Panc1 (cell line): ENCODE measurements at regions not wholly inside any gene's neighbourhood (a gene's known extent, or its start where the extent isn't known, plus 50 kb on each side); places are given as distances from the start of the nearest gene placed in this dataset.

Source experiments
- ATAC-seq: fragments of 200-7000 bp; cut with Tn5 transposase; 2 replicates; pipeline ENCODE4 v1.9.1; 2020; ENCODE audit warnings: mild to moderate bottlenecking, moderate library complexity
- BruUV-seq: library from RNA; stranded (reverse); fragments of 400-500 nt; replicated peaks from 2 replicates; lab custom pipeline; 2021; lab: Mats Ljungman, UMichigan
- CTCF ChIA-PET: fragments of 300-600 bp; sonication (Branson Sonifier 250); formaldehyde crosslinking; loops from one replicate; lab custom pipeline; 2022; ENCODE audit warnings: antibody characterized with exemption; lab: Charles Lee
- POLR2A ChIA-PET: fragments of 300-600 bp; sonication (Branson Sonifier 250); formaldehyde crosslinking; loops from one replicate; lab custom pipeline; 2022; ENCODE audit warnings: antibody characterized with exemption; lab: Charles Lee
- DNase-seq: peaks from one replicate; pipeline ENCODE4 v3.0.0-alpha.2; 2010; ENCODE audit warnings: low read depth, low spot score
- H3K27ac ChIP-seq: 2 replicates; pipeline ENCODE4 v1.5.1; 2011; ENCODE audit warnings: mild to moderate bottlenecking, low read length, inconsistent platforms
- H3K27me3 ChIP-seq: fragments of 200-500 bp; sonication (Bioruptor generic); 2 replicates; pipeline ENCODE4 v1.6.0; 2014; ENCODE audit warnings: low read length, inconsistent platforms; ENCODE audit not compliant: control insufficient read depth, insufficient read depth
- H3K36me3 ChIP-seq: fragments of 200-500 bp; sonication (Bioruptor generic); 2 replicates; pipeline ENCODE4 v1.5.1; 2014; ENCODE audit warnings: inconsistent platforms, mild to moderate bottlenecking, low read length, moderate library complexity; ENCODE audit not compliant: control insufficient read depth, insufficient read depth
- H3K4me1 ChIP-seq: 2 replicates; pipeline ENCODE4 v1.5.1; 2011; ENCODE audit warnings: inconsistent platforms, mild to moderate bottlenecking, low read length, moderate library complexity; ENCODE audit not compliant: control insufficient read depth, insufficient read depth
- H3K4me3 ChIP-seq, 2 experiments: 2 replicates each; pipeline ENCODE4 v1.5.1; 2011 to 2012; ENCODE audit warnings: low read depth in 2 of 2, low read length in 2 of 2, mild to moderate bottlenecking in 2 of 2, inconsistent platforms in 1 of 2, moderate library complexity in 1 of 2
- H3K9me3 ChIP-seq: fragments of 200-500 bp; sonication (Bioruptor generic); 2 replicates; pipeline ENCODE4 v1.5.1; 2014; ENCODE audit warnings: low read depth, mild to moderate bottlenecking, inconsistent platforms, low read length, moderate library complexity; ENCODE audit not compliant: control insufficient read depth, insufficient read depth
- CTCF ChIP-seq: fragments of 450-650 bp; IDR thresholded peaks from 2 replicates; pipeline ENCODE4 v1.5.1; 2017; ENCODE audit warnings: mild to moderate bottlenecking
- POLR2AphosphoS5 ChIP-seq: IDR thresholded peaks from 2 replicates; pipeline ENCODE4 v1.6.1; 2012; ENCODE audit warnings: mild to moderate bottlenecking, low read depth, low read length, moderate library complexity
- REST ChIP-seq, 2 experiments: IDR thresholded peaks; 2 replicates each; pipeline ENCODE4 v1.6.1; 2011 to 2012; ENCODE audit warnings: low read depth in 2 of 2, control low read depth in 1 of 2, low read length in 1 of 2, mild to moderate bottlenecking in 1 of 2, moderate library complexity in 1 of 2; ENCODE audit not compliant: insufficient read depth in 1 of 2
- SIN3A ChIP-seq: IDR thresholded peaks from 2 replicates; pipeline ENCODE4 v1.6.1; 2012; ENCODE audit warnings: low read depth, mild to moderate bottlenecking, low read length, moderate library complexity, borderline replicate concordance; ENCODE audit not compliant: insufficient read depth
- TCF7L2 ChIP-seq: IDR thresholded peaks from 2 replicates; pipeline ENCODE4 v1.6.1; 2011; ENCODE audit warnings: mild to moderate bottlenecking, low read depth, low read length, inconsistent platforms
- in situ Hi-C: cut with HindIII; loops from 2 replicates; pipeline ENCODE4 v1.10.0; 2016; ENCODE audit warnings: low sequenced_read_pairs, low pct_unique_long_range_greater_than_20kb
- intact Hi-C: fragments of 100-400 bp; cut with micrococcal nuclease; formaldehyde crosslinking; loops from one replicate; pipeline ENCODE4 v1.10.0; 2022; ENCODE audit not compliant: unreplicated experiment

- no peak overlapping the region for H3K4me3 ChIP-seq
- CTCF ChIA-PET: no interaction called here
- in situ Hi-C loops: no loop called here
These were observed 53.7 kb downstream of the RPS12 start for GRCh38 chr6:132868057-132868456.

GRCh38 chr6:132872923-132873322 lies 58.6 kb downstream of the RPS12 start:
- no peak for ATAC-seq
- no peak overlapping the region for H3K4me3 ChIP-seq
- BruUV-seq: no TSS peak
- H3K27me3 ChIP-seq: no peaks in the 10 kb centered on the region
- H3K36me3 ChIP-seq: no peaks in the 10 kb centered on the region
- in situ Hi-C loops: no loop called here
- TF ChIP-seq CTCF (no peak), TCF7L2 (no peak), SIN3A (no peak), POLR2AphosphoS5 (no peak), REST (IDR thresholded peaks at IDR 0.05; ENCODE audit: insufficient read depth in 1 of 2, low read depth in 2 of 2, low read length in 1 of 2) (no peak)
- H3K27ac ChIP-seq: no peak overlapping the region
- POLR2A ChIA-PET: no interaction called here
- no peaks in the 10 kb centered on the region for H3K4me1 ChIP-seq
- intact Hi-C loops: no loop called here
- CTCF ChIA-PET: no interaction called here
- no peak for DNase-seq
- 0 out of 2 replicates have a peak, but pooled peaks cover 3% of the 10 kb centered on the region for H3K9me3 ChIP-seq

More at GRCh38 chr6:132868057-132868456, 53.7 kb downstream of the RPS12 start:
- H3K36me3 ChIP-seq: no peaks in the 10 kb centered on the region
- H3K9me3 ChIP-seq: no peaks in the 10 kb centered on the region
- no peak for DNase-seq
- POLR2A ChIA-PET: no interaction called here
- intact Hi-C loops: no loop called here
- no peaks in the 10 kb centered on the region for H3K4me1 ChIP-seq
- TF ChIP-seq POLR2AphosphoS5 (no peak), CTCF (no peak), SIN3A (no peak), TCF7L2 (no peak), REST (IDR thresholded peaks at IDR 0.05; ENCODE audit: insufficient read depth in 1 of 2, low read depth in 2 of 2, low read length in 1 of 2) (no peak)
- no peaks in the 10 kb centered on the region for H3K27me3 ChIP-seq
- no peak overlapping the region for H3K27ac ChIP-seq
- ATAC-seq: no peak
- no TSS peak for BruUV-seq
